IPS-18a (cell line): ENCODE measurements at regions not wholly inside any gene's neighbourhood (a gene's known extent, or its start where the extent isn't known, plus 50 kb on each side); places are given as distances from the start of the nearest gene placed in this dataset.
"Not testable (repeated sequence)": the region's sequence is repeated elsewhere in the genome, so short reads cannot be mapped to it uniquely, and the experiment has no call there.

ENCODE experiments used
- H3K27ac ChIP-seq: one replicate; pipeline ENCODE4 v1.5.1; 2013; ENCODE audit warnings: low read length
- H3K27me3 ChIP-seq: one replicate; pipeline ENCODE4 v1.6.1; 2013; ENCODE audit warnings: mild to moderate bottlenecking, low read length; ENCODE audit not compliant: control insufficient read depth, insufficient read depth
- H3K36me3 ChIP-seq: one replicate; pipeline ENCODE4 v1.6.1; 2013; ENCODE audit warnings: low read depth, low read length; ENCODE audit not compliant: control insufficient read depth
- H3K4me1 ChIP-seq: one replicate; pipeline ENCODE4 v1.6.1; 2013; ENCODE audit warnings: low read depth, low read length; ENCODE audit not compliant: control insufficient read depth
- H3K4me3 ChIP-seq: one replicate; pipeline ENCODE4 v1.5.1; 2013; ENCODE audit warnings: low read length
- H3K9ac ChIP-seq: one replicate; pipeline ENCODE4 v1.6.1; 2013; ENCODE audit warnings: mild to moderate bottlenecking, low read length, moderate library complexity
- H3K9me3 ChIP-seq: one replicate; pipeline ENCODE4 v1.6.1; 2013; ENCODE audit warnings: low read depth, low read length; ENCODE audit not compliant: control insufficient read depth

- Histone ChIP-seq H3K9ac (no peak overlapping the region), H3K9me3 (no peaks in the 10 kb centered on the region), H3K4me1 (no peaks in the 10 kb centered on the region), H3K36me3 (no peaks in the 10 kb centered on the region), H3K4me3 (no peak overlapping the region), H3K27me3 (no peaks in the 10 kb centered on the region), H3K27ac (no peak overlapping the region)
Measured at GRCh38 chr6:106724848-106725247, 95.5 kb downstream of the QRSL1 start.

- H3K9me3 ChIP-seq: no peaks in the 10 kb centered on the region
- no peak overlapping the region for H3K27ac ChIP-seq
- H3K27me3 ChIP-seq: no peaks in the 10 kb centered on the region
- H3K4me3 ChIP-seq: no peak overlapping the region
- no peaks in the 10 kb centered on the region for H3K4me1 ChIP-seq
- H3K36me3 ChIP-seq: no peaks in the 10 kb centered on the region
- no peak overlapping the region for H3K9ac ChIP-seq
Measured at GRCh38 chr6:106724337-106724736, 95.0 kb downstream of the QRSL1 start.

- H3K4me1 ChIP-seq, H3K9me3 ChIP-seq, H3K4me3 ChIP-seq, H3K9ac ChIP-seq, H3K27ac ChIP-seq, H3K27me3 ChIP-seq, H3K36me3 ChIP-seq: not testable (repeated sequence)
Measured at GRCh38 chr6:106723419-106723818, 94.0 kb downstream of the QRSL1 start.

- H3K4me3 ChIP-seq: not testable (repeated sequence)
Measured at GRCh38 chr6:106721189-106721588, 91.8 kb downstream of the QRSL1 start.

More at GRCh38 chr6:106721189-106721588, 91.8 kb downstream of the QRSL1 start:
- not testable (repeated sequence) for H3K4me1 ChIP-seq, H3K9me3 ChIP-seq, H3K36me3 ChIP-seq, H3K27ac ChIP-seq, H3K27me3 ChIP-seq, H3K9ac ChIP-seq
